ENCODE measurements at regions not wholly inside any gene's neighbourhood (a gene's known extent, or its start where the extent isn't known, plus 50 kb on each side); places are given as distances from the start of the nearest gene placed in this dataset.

- no peak overlapping the region for H3K27ac ChIP-seq (ENCODE audit: low read depth in 2 of 2, low read length in 1 of 2)
- H3K9me3 ChIP-seq (ENCODE audit: control insufficient read depth in 2 of 2, insufficient read depth in 1 of 2, low read depth in 1 of 2, low read length in 1 of 2): peaks cover 0 to 2% of the 10 kb centered on the region in 2 donors
- H3K27me3 ChIP-seq (ENCODE audit: control insufficient read depth in 1 of 2, insufficient read depth in 2 of 2, low read length in 2 of 2): no peaks in the 10 kb centered on the region
- no peak overlapping the region for H3K4me3 ChIP-seq (ENCODE audit: low read depth in 1 of 2, low read length in 2 of 2)
- H3K4me1 ChIP-seq (ENCODE audit: control insufficient read depth in 2 of 2, insufficient read depth in 2 of 2, low read length in 1 of 2): no peaks in the 10 kb centered on the region
- 47% methylated on average over 2 of the region's 2 CpGs for WGBS, 2 donors
- no peaks in the 10 kb centered on the region for H3K36me3 ChIP-seq (ENCODE audit: control insufficient read depth in 2 of 2, insufficient read depth in 2 of 2, low read length in 1 of 2)
Observed at GRCh38 chr2:107108556-107108955, 222.6 kb upstream of the ST6GAL2 start.

GRCh38 chr2:107111623-107112022 is 225.7 kb upstream of the ST6GAL2 start:
- no peak overlapping the region for H3K27ac ChIP-seq (ENCODE audit: low read depth in 2 of 2, low read length in 1 of 2)
- no peaks in the 10 kb centered on the region for H3K4me1 ChIP-seq (ENCODE audit: control insufficient read depth in 2 of 2, insufficient read depth in 2 of 2, low read length in 1 of 2)
- no peaks in the 10 kb centered on the region for H3K27me3 ChIP-seq (ENCODE audit: control insufficient read depth in 1 of 2, insufficient read depth in 2 of 2, low read length in 2 of 2)
- peaks cover 0 to 2% of the 10 kb centered on the region in 2 donors for H3K9me3 ChIP-seq (ENCODE audit: control insufficient read depth in 2 of 2, insufficient read depth in 1 of 2, low read depth in 1 of 2, low read length in 1 of 2)
- H3K36me3 ChIP-seq (ENCODE audit: control insufficient read depth in 2 of 2, insufficient read depth in 2 of 2, low read length in 1 of 2): no peaks in the 10 kb centered on the region
- no peak overlapping the region for H3K4me3 ChIP-seq (ENCODE audit: low read depth in 1 of 2, low read length in 2 of 2)
- 82 to 96% methylated on average over 1 of the region's 1 CpG for WGBS, 2 donors

- Histone ChIP-seq H3K4me3 (ENCODE audit: low read depth in 1 of 2, low read length in 2 of 2) (no peak overlapping the region), H3K27me3 (ENCODE audit: control insufficient read depth in 1 of 2, insufficient read depth in 2 of 2, low read length in 2 of 2) (no peaks in the 10 kb centered on the region), H3K27ac (ENCODE audit: low read depth in 2 of 2, low read length in 1 of 2) (no peak overlapping the region), H3K36me3 (ENCODE audit: control insufficient read depth in 2 of 2, insufficient read depth in 2 of 2, low read length in 1 of 2) (no peaks in the 10 kb centered on the region), H3K4me1 (ENCODE audit: control insufficient read depth in 2 of 2, insufficient read depth in 2 of 2, low read length in 1 of 2) (no peaks in the 10 kb centered on the region), H3K9me3 (ENCODE audit: control insufficient read depth in 2 of 2, insufficient read depth in 1 of 2, low read depth in 1 of 2, low read length in 1 of 2) (peaks cover 0 to 2% of the 10 kb centered on the region in 2 donors)
Observed at GRCh38 chr2:107112561-107112960, 226.6 kb upstream of the ST6GAL2 start.

GRCh38 chr2:107128381-107128780 is 242.4 kb upstream of the ST6GAL2 start:
- Histone ChIP-seq H3K4me3 (ENCODE audit: low read depth in 1 of 2, low read length in 2 of 2) (no peak overlapping the region), H3K4me1 (ENCODE audit: control insufficient read depth in 2 of 2, insufficient read depth in 2 of 2, low read length in 1 of 2) (no peaks in the 10 kb centered on the region), H3K27ac (ENCODE audit: low read depth in 2 of 2, low read length in 1 of 2) (no peak overlapping the region), H3K9me3 (ENCODE audit: control insufficient read depth in 2 of 2, insufficient read depth in 1 of 2, low read depth in 1 of 2, low read length in 1 of 2) (no peaks in the 10 kb centered on the region), H3K36me3 (ENCODE audit: control insufficient read depth in 2 of 2, insufficient read depth in 2 of 2, low read length in 1 of 2) (no peaks in the 10 kb centered on the region), H3K27me3 (ENCODE audit: control insufficient read depth in 1 of 2, insufficient read depth in 2 of 2, low read length in 2 of 2) (no peaks in the 10 kb centered on the region)
- 61 to 67% methylated on average over 2 of the region's 2 CpGs for WGBS, 2 donors

- Histone ChIP-seq H3K4me1 (ENCODE audit: control insufficient read depth in 2 of 2, insufficient read depth in 2 of 2, low read length in 1 of 2) (no peaks in the 10 kb centered on the region), H3K9me3 (ENCODE audit: control insufficient read depth in 2 of 2, insufficient read depth in 1 of 2, low read depth in 1 of 2, low read length in 1 of 2) (no peaks in the 10 kb centered on the region), H3K27me3 (ENCODE audit: control insufficient read depth in 1 of 2, insufficient read depth in 2 of 2, low read length in 2 of 2) (no peaks in the 10 kb centered on the region), H3K4me3 (ENCODE audit: low read depth in 1 of 2, low read length in 2 of 2) (no peak overlapping the region), H3K36me3 (ENCODE audit: control insufficient read depth in 2 of 2, insufficient read depth in 2 of 2, low read length in 1 of 2) (no peaks in the 10 kb centered on the region), H3K27ac (ENCODE audit: low read depth in 2 of 2, low read length in 1 of 2) (no peak overlapping the region)
- WGBS, 2 donors: 50 to 61% methylated on average over 11 of the region's 11 CpGs
Observed at GRCh38 chr2:107132070-107132469, 246.1 kb upstream of the ST6GAL2 start.

DNA sequence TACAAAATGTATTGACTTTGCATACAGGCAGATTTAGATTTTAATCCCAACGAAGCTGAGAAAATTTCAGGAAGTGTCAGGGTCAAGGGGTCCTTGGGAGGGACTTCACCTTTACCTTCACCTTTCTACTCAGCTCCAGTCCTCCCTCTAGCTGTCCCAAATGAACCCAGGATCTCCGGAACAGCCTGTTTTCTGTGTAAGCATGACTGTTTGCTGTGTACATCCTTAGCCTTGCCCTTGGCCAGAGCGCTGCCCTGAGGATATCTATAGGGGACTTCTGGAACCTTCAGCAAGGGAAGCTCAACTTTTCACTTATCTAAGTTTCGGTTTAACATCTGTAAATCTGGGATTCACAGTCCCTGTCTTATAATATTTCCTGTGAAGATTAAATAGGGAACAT is 246.8 kb upstream of the ST6GAL2 start:
- H3K27me3 ChIP-seq (ENCODE audit: control insufficient read depth in 1 of 2, insufficient read depth in 2 of 2, low read length in 2 of 2): no peaks in the 10 kb centered on the region
- no peaks in the 10 kb centered on the region for H3K36me3 ChIP-seq (ENCODE audit: control insufficient read depth in 2 of 2, insufficient read depth in 2 of 2, low read length in 1 of 2)
- no peaks in the 10 kb centered on the region for H3K9me3 ChIP-seq (ENCODE audit: control insufficient read depth in 2 of 2, insufficient read depth in 1 of 2, low read depth in 1 of 2, low read length in 1 of 2)
- H3K4me3 ChIP-seq (ENCODE audit: low read depth in 1 of 2, low read length in 2 of 2): no peak overlapping the region
- no peaks in the 10 kb centered on the region for H3K4me1 ChIP-seq (ENCODE audit: control insufficient read depth in 2 of 2, insufficient read depth in 2 of 2, low read length in 1 of 2)
- no peak overlapping the region for H3K27ac ChIP-seq (ENCODE audit: low read depth in 2 of 2, low read length in 1 of 2)
- 62 to 76% methylated on average over 4 of the region's 4 CpGs for WGBS, 2 donors

DNA sequence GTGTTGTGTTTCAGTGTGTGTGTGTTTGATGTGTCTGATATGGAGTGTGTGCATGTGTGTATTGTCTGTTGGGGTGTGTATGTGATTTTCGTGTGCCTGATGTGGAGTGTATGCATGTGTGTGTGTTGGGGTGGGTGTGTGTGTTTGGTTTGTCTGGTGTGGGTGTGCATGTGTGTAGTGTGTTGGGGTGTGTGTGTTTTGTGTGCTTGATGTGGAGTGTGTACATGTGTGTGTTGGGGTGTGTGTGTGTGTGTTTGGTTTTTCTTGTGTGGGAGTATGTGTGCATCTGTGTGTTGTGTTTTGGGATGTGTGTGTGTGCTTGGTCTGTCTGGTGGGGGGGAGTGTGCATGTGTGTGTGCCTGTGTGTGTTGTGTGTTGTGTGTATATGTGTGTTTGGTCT is 247.4 kb upstream of the ST6GAL2 start:
- 86 to 88% methylated on average over 1 of the region's 1 CpG for WGBS, 2 donors

GRCh38 chr2:107136733-107137132 is 250.8 kb upstream of the ST6GAL2 start:
- no peak overlapping the region for H3K4me3 ChIP-seq (ENCODE audit: low read depth in 1 of 2, low read length in 2 of 2)
- no peaks in the 10 kb centered on the region for H3K4me1 ChIP-seq (ENCODE audit: control insufficient read depth in 2 of 2, insufficient read depth in 2 of 2, low read length in 1 of 2)
- H3K36me3 ChIP-seq (ENCODE audit: control insufficient read depth in 2 of 2, insufficient read depth in 2 of 2, low read length in 1 of 2): no peaks in the 10 kb centered on the region
- no peaks in the 10 kb centered on the region for H3K27me3 ChIP-seq (ENCODE audit: control insufficient read depth in 1 of 2, insufficient read depth in 2 of 2, low read length in 2 of 2)
- H3K9me3 ChIP-seq (ENCODE audit: control insufficient read depth in 2 of 2, insufficient read depth in 1 of 2, low read depth in 1 of 2, low read length in 1 of 2): no peaks in the 10 kb centered on the region
- no peak overlapping the region for H3K27ac ChIP-seq (ENCODE audit: low read depth in 2 of 2, low read length in 1 of 2)

More for the DNA sequence above, 247.4 kb upstream of the ST6GAL2 start:
- H3K9me3 ChIP-seq (ENCODE audit: control insufficient read depth in 2 of 2, insufficient read depth in 1 of 2, low read depth in 1 of 2, low read length in 1 of 2): no peaks in the 10 kb centered on the region
- no peak overlapping the region for H3K27ac ChIP-seq (ENCODE audit: low read depth in 2 of 2, low read length in 1 of 2)
- H3K36me3 ChIP-seq (ENCODE audit: control insufficient read depth in 2 of 2, insufficient read depth in 2 of 2, low read length in 1 of 2): no peaks in the 10 kb centered on the region
- H3K4me3 ChIP-seq (ENCODE audit: low read depth in 1 of 2, low read length in 2 of 2): no peak overlapping the region
- no peaks in the 10 kb centered on the region for H3K4me1 ChIP-seq (ENCODE audit: control insufficient read depth in 2 of 2, insufficient read depth in 2 of 2, low read length in 1 of 2)
- H3K27me3 ChIP-seq (ENCODE audit: control insufficient read depth in 1 of 2, insufficient read depth in 2 of 2, low read length in 2 of 2): no peaks in the 10 kb centered on the region

GRCh38 chr2:107137706-107138105 is 251.7 kb upstream of the ST6GAL2 start:
- Histone ChIP-seq H3K27me3 (ENCODE audit: control insufficient read depth in 1 of 2, insufficient read depth in 2 of 2, low read length in 2 of 2) (no peaks in the 10 kb centered on the region), H3K9me3 (ENCODE audit: control insufficient read depth in 2 of 2, insufficient read depth in 1 of 2, low read depth in 1 of 2, low read length in 1 of 2) (no peaks in the 10 kb centered on the region), H3K27ac (ENCODE audit: low read depth in 2 of 2, low read length in 1 of 2) (no peak overlapping the region), H3K4me3 (ENCODE audit: low read depth in 1 of 2, low read length in 2 of 2) (no peak overlapping the region), H3K4me1 (ENCODE audit: control insufficient read depth in 2 of 2, insufficient read depth in 2 of 2, low read length in 1 of 2) (no peaks in the 10 kb centered on the region), H3K36me3 (ENCODE audit: control insufficient read depth in 2 of 2, insufficient read depth in 2 of 2, low read length in 1 of 2) (no peaks in the 10 kb centered on the region)
- 76 to 87% methylated on average over 2 of the region's 2 CpGs for WGBS, 2 donors

DNA sequence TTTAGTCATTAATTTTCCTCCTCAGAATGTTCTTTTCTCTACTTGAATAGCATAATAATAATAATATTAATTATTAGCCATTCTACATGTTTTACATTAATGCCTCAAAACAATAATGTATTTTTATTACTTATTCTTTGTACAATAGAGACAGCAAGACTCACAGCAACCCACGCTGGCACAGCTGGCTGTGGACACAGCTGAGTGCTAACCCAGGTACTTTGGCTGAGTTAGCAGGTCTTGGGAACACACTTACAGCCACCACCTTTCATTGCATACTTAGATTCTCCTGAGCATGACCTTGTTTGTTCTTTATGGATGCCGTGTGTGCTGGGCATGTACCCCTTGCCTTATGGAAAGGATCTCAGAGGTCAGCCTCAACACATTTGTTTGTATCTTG is 260.2 kb upstream of the ST6GAL2 start:
- no peaks in the 10 kb centered on the region for H3K27me3 ChIP-seq (ENCODE audit: control insufficient read depth in 1 of 2, insufficient read depth in 2 of 2, low read length in 2 of 2)
- no peaks in the 10 kb centered on the region for H3K4me1 ChIP-seq (ENCODE audit: control insufficient read depth in 2 of 2, insufficient read depth in 2 of 2, low read length in 1 of 2)
- no peaks in the 10 kb centered on the region for H3K36me3 ChIP-seq (ENCODE audit: control insufficient read depth in 2 of 2, insufficient read depth in 2 of 2, low read length in 1 of 2)
- 94 to 97% methylated on average over 2 of the region's 2 CpGs for WGBS, 2 donors
- H3K9me3 ChIP-seq (ENCODE audit: control insufficient read depth in 2 of 2, insufficient read depth in 1 of 2, low read depth in 1 of 2, low read length in 1 of 2): peaks cover 0 to 2% of the 10 kb centered on the region in 2 donors
- no peak overlapping the region for H3K27ac ChIP-seq (ENCODE audit: low read depth in 2 of 2, low read length in 1 of 2)
- H3K4me3 ChIP-seq (ENCODE audit: low read depth in 1 of 2, low read length in 2 of 2): no peak overlapping the region
